ENCODE measurements at regions not wholly inside any gene's neighbourhood (a gene's known extent, or its start where the extent isn't known, plus 50 kb on each side); places are given as distances from the start of the nearest gene placed in this dataset.

GRCh38 chr11:21635394-21636145 is 557.3 kb upstream of the ANO5 start:
- Mint-ChIP-seq H3K27ac (no peak overlapping the region), H3K4me1 (ENCODE audit: low read depth) (no peaks in the 10 kb centered on the region), H3K27me3 (no peaks in the 10 kb centered on the region), H3K4me3 (no peak overlapping the region), H3K36me3 (ENCODE audit: low read depth) (no peaks in the 10 kb centered on the region), H3K9me3 (no peaks in the 10 kb centered on the region)
- ChIA-PET POLR2A (no interaction called here), CTCF (no interaction called here)
- H3K27ac ChIP-seq (ENCODE audit: low read depth in 1 of 2, low read length in 2 of 2) = no peak overlapping the region
- H3K4me1 ChIP-seq (ENCODE audit: insufficient read depth, low read length) = no peaks in the 10 kb centered on the region
- TF ChIP-seq, protein P1, sequence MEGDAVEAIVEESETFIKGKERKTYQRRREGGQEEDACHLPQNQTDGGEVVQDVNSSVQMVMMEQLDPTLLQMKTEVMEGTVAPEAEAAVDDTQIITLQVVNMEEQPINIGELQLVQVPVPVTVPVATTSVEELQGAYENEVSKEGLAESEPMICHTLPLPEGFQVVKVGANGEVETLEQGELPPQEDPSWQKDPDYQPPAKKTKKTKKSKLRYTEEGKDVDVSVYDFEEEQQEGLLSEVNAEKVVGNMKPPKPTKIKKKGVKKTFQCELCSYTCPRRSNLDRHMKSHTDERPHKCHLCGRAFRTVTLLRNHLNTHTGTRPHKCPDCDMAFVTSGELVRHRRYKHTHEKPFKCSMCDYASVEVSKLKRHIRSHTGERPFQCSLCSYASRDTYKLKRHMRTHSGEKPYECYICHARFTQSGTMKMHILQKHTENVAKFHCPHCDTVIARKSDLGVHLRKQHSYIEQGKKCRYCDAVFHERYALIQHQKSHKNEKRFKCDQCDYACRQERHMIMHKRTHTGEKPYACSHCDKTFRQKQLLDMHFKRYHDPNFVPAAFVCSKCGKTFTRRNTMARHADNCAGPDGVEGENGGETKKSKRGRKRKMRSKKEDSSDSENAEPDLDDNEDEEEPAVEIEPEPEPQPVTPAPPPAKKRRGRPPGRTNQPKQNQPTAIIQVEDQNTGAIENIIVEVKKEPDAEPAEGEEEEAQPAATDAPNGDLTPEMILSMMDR (IDR thresholded peaks at IDR 0.05) = no peak
- no peak for ATAC-seq (ENCODE audit: poor library complexity)
- peak in 2 of 14 experiments; percentile 11 to 22 for DNase-seq
- no peak overlapping the region for H3K4me3 ChIP-seq (ENCODE audit: low read length)
- H3K27me3 ChIP-seq (ENCODE audit: control insufficient read depth in 1 of 2, insufficient read depth in 2 of 2, low read length in 2 of 2) = no peaks in the 10 kb centered on the region
- peaks cover 0 to 3% of the 10 kb centered on the region in 2 experiments for H3K9me3 ChIP-seq (ENCODE audit: control insufficient read depth in 1 of 2, insufficient read depth in 1 of 2, low read length in 2 of 2)
- intact Hi-C loops (cut with DNase I, micrococcal nuclease) = no loop called here
- no peaks in the 10 kb centered on the region for H3K36me3 ChIP-seq (ENCODE audit: insufficient read depth, low read length)

DNA sequence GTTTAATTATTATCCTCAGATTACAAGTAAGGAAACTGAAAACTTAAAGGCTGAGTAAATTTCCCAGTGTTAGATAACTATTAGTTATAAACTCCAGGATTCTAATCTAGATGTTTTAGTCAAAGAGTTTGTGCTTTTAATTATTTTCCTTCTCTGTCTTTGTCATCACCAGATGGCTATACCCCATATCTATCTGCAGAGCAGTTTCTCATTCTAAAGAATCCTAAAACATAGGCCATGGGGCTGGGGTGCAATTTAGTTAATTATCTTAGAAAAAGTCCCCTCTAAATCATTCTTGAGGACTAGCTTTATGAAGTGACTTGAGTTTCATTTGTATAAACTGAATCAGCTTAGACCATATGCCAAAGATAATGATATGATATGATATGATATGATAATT is 556.3 kb upstream of the ANO5 start:
- Histone ChIP-seq H3K27ac (ENCODE audit: low read depth in 1 of 2, low read length in 2 of 2) (no peak overlapping the region), H3K4me3 (ENCODE audit: low read length) (no peak overlapping the region), H3K9me3 (ENCODE audit: control insufficient read depth in 1 of 2, insufficient read depth in 1 of 2, low read length in 2 of 2) (peaks cover 0 to 3% of the 10 kb centered on the region in 2 experiments), H3K27me3 (ENCODE audit: control insufficient read depth in 1 of 2, insufficient read depth in 2 of 2, low read length in 2 of 2) (no peaks in the 10 kb centered on the region), H3K36me3 (ENCODE audit: insufficient read depth, low read length) (no peaks in the 10 kb centered on the region), H3K4me1 (ENCODE audit: insufficient read depth, low read length) (no peaks in the 10 kb centered on the region)
- DNase-seq = no peak
- TF ChIP-seq, protein P1 (IDR thresholded peaks at IDR 0.05) = no peak
- intact Hi-C loops (cut with DNase I, micrococcal nuclease) = no loop called here
- no peak overlapping the region for H3K27ac Mint-ChIP-seq
- no peaks in the 10 kb centered on the region for H3K27me3 Mint-ChIP-seq
- H3K4me1 Mint-ChIP-seq (ENCODE audit: low read depth) = no peaks in the 10 kb centered on the region
- POLR2A ChIA-PET = no interaction called here
- CTCF ChIA-PET = no interaction called here
- no peak overlapping the region for H3K4me3 Mint-ChIP-seq
- no peak for ATAC-seq (ENCODE audit: poor library complexity)
- no peaks in the 10 kb centered on the region for H3K9me3 Mint-ChIP-seq
- no peaks in the 10 kb centered on the region for H3K36me3 Mint-ChIP-seq (ENCODE audit: low read depth)

GRCh38 chr11:21640491-21640890 is 552.4 kb upstream of the ANO5 start:
- ATAC-seq (ENCODE audit: poor library complexity) (no peak), DNase-seq (no peak)
- Histone ChIP-seq H3K27me3 (ENCODE audit: control insufficient read depth in 1 of 2, insufficient read depth in 2 of 2, low read length in 2 of 2) (no peaks in the 10 kb centered on the region), H3K27ac (ENCODE audit: low read depth in 1 of 2, low read length in 2 of 2) (no peak overlapping the region), H3K36me3 (ENCODE audit: insufficient read depth, low read length) (no peaks in the 10 kb centered on the region), H3K9me3 (ENCODE audit: control insufficient read depth in 1 of 2, insufficient read depth in 1 of 2, low read length in 2 of 2) (peaks cover 0 to 6% of the 10 kb centered on the region in 2 experiments), H3K4me1 (ENCODE audit: insufficient read depth, low read length) (no peaks in the 10 kb centered on the region), H3K4me3 (ENCODE audit: low read length) (no peak overlapping the region)
- Mint-ChIP-seq H3K9me3 (no peaks in the 10 kb centered on the region), H3K27me3 (no peaks in the 10 kb centered on the region), H3K36me3 (ENCODE audit: low read depth) (no peaks in the 10 kb centered on the region), H3K4me3 (no peak overlapping the region), H3K27ac (no peak overlapping the region), H3K4me1 (ENCODE audit: low read depth) (no peaks in the 10 kb centered on the region)
- TF ChIP-seq, protein P1 (IDR thresholded peaks at IDR 0.05) = no peak
- POLR2A ChIA-PET = no interaction called here
- CTCF ChIA-PET = no interaction called here
- intact Hi-C loops (cut with DNase I, micrococcal nuclease) = no loop called here

Data from CD4-positive, alpha-beta T cell (primary cell).